GM23338 (cell line): ENCODE measurements at regions not wholly inside any gene's neighbourhood (a gene's known extent, or its start where the extent isn't known, plus 50 kb on each side); places are given as distances from the start of the nearest gene placed in this dataset.

Experiments used
- ATAC-seq: fragments of 200-7000 bp; cut with Tn5 transposase; 3 replicates; pipeline ENCODE4 v1.9.1; 2020
- DNase-seq: peaks from one replicate; pipeline ENCODE4 v3.0.0-alpha.2; 2015; ENCODE audit warnings: low spot score
- H2AFZ ChIP-seq: fragments of 200-600 bp; sonication (generic); 2 replicates; pipeline ENCODE4 v1.8.0; 2016; ENCODE audit warnings: antibody characterized with exemption, mild to moderate bottlenecking, moderate library complexity
- H3F3A ChIP-seq: fragments of 200-600 bp; sonication (generic); replicated peaks from 2 replicates; pipeline ENCODE4 v1.8.0; 2017; ENCODE audit warnings: antibody characterized with exemption, mixed run types, low read depth
- H3K27ac ChIP-seq: fragments of 200-600 bp; sonication (generic); 2 replicates; pipeline ENCODE4 v1.6.1; 2016; ENCODE audit warnings: low read depth
- H3K27me3 ChIP-seq: fragments of 200-600 bp; sonication (generic); 2 replicates; pipeline ENCODE4 v1.8.0; 2016; ENCODE audit warnings: mild to moderate bottlenecking, mixed run types, moderate library complexity; ENCODE audit not compliant: insufficient read depth
- H3K36me3 ChIP-seq: fragments of 200-600 bp; sonication (generic); 2 replicates; pipeline ENCODE4 v1.8.0; 2016; ENCODE audit warnings: mild to moderate bottlenecking; ENCODE audit not compliant: insufficient read depth
- H3K4me1 ChIP-seq: fragments of 200-600 bp; sonication (generic); 2 replicates; pipeline ENCODE4 v1.8.0; 2016; ENCODE audit warnings: mild to moderate bottlenecking, moderate library complexity; ENCODE audit not compliant: insufficient read depth
- H3K4me2 ChIP-seq: fragments of 200-600 bp; sonication (generic); 2 replicates; pipeline ENCODE4 v1.7.1; 2017; ENCODE audit warnings: mixed run types
- H3K4me3 ChIP-seq: fragments of 200-600 bp; sonication (generic); 2 replicates; pipeline ENCODE4 v1.6.1; 2016; ENCODE audit warnings: mixed run types
- H3K79me2 ChIP-seq: fragments of 200-600 bp; sonication (generic); replicated peaks from 2 replicates; pipeline ENCODE4 v1.8.0; 2017; ENCODE audit warnings: mild to moderate bottlenecking; ENCODE audit not compliant: insufficient read depth
- H3K9me2 ChIP-seq: fragments of 200-600 bp; sonication (generic); 2 replicates; pipeline ENCODE4 v1.8.0; 2017; ENCODE audit not compliant: insufficient read depth
- H4K20me1 ChIP-seq: fragments of 200-600 bp; sonication (generic); replicated peaks from 2 replicates; pipeline ENCODE4 v1.8.0; 2017; ENCODE audit warnings: mild to moderate bottlenecking; ENCODE audit not compliant: insufficient read depth
- H3K27ac Mint-ChIP-seq: 2 replicates; pipeline ENCODE4 v1.8.0; 2020; ENCODE audit warnings: inconsistent platforms, mild to moderate bottlenecking, moderate library complexity, mixed read lengths
- H3K27me3 Mint-ChIP-seq: 3 replicates; pipeline ENCODE4 v1.8.0; 2022; ENCODE audit warnings: low read depth, mild to moderate bottlenecking, moderate library complexity, mixed read lengths, inconsistent platforms; ENCODE audit not compliant: insufficient read depth, poor library complexity
- H3K36me3 Mint-ChIP-seq: 3 replicates; pipeline ENCODE4 v1.8.0; 2021; ENCODE audit warnings: low read depth, mild to moderate bottlenecking, inconsistent platforms, moderate library complexity, mixed read lengths
- H3K4me1 Mint-ChIP-seq: 3 replicates; pipeline ENCODE4 v1.8.0; 2020; ENCODE audit warnings: mild to moderate bottlenecking, inconsistent platforms, mixed read lengths
- H3K4me3 Mint-ChIP-seq: 3 replicates; pipeline ENCODE4 v1.8.0; 2021; ENCODE audit warnings: moderate library complexity, mild to moderate bottlenecking, inconsistent platforms, mixed read lengths
- H3K9me3 Mint-ChIP-seq: 3 replicates; pipeline ENCODE4 v1.8.0; 2020; ENCODE audit warnings: moderate library complexity, mild to moderate bottlenecking, inconsistent platforms, mixed read lengths
- CREB1 ChIP-seq: fragments of 250-450 bp; sonication (Bioruptor Pico); IDR thresholded peaks from 2 replicates; pipeline ENCODE4 v1.5.0; 2020; ENCODE audit warnings: low read depth, mild to moderate bottlenecking, moderate library complexity
- CTCF ChIP-seq, 2 experiments: fragments of 200-600 bp in 1 of 2; sonication (generic) in 1 of 2; conservative IDR thresholded peaks; 2 replicates each; pipeline versions ENCODE4 v1.5.1 to v1.6.1; 2016 to 2017; ENCODE audit warnings: antibody characterized with exemption in 2 of 2, low read depth in 2 of 2, mild to moderate bottlenecking in 2 of 2, moderate library complexity in 1 of 2
- ETS1 ChIP-seq: IDR thresholded peaks from 2 replicates; pipeline ENCODE4 v1.6.1; 2016; ENCODE audit warnings: antibody characterized with exemption
- EZH2 ChIP-seq: fragments of 200-600 bp; sonication (generic); IDR thresholded peaks from one replicate; pipeline ENCODE4 v1.8.0; 2017; ENCODE audit warnings: antibody characterized with exemption, mild to moderate bottlenecking, low read depth; ENCODE audit not compliant: unreplicated experiment
- EZH2phosphoT487 ChIP-seq: fragments of 200-600 bp; sonication (generic); IDR thresholded peaks from one replicate; pipeline ENCODE4 v1.8.1; 2018; ENCODE audit warnings: antibody characterized with exemption; ENCODE audit not compliant: unreplicated experiment
- JUNB ChIP-seq: IDR thresholded peaks from one replicate; pipeline ENCODE4 v1.6.1; 2016; ENCODE audit warnings: antibody characterized with exemption; ENCODE audit not compliant: unreplicated experiment
- NANOG ChIP-seq: IDR thresholded peaks from 2 replicates; pipeline ENCODE4 v1.6.1; 2016; ENCODE audit warnings: antibody characterized with exemption, borderline replicate concordance
- POLR2AphosphoS5 ChIP-seq: IDR thresholded peaks from 2 replicates; pipeline ENCODE4 v1.6.1; 2016; ENCODE audit warnings: antibody characterized with exemption, low read depth
- REST ChIP-seq: IDR thresholded peaks from one replicate; pipeline ENCODE4 v1.6.1; 2018; ENCODE audit warnings: antibody characterized with exemption; ENCODE audit not compliant: unreplicated experiment
- STAT1 ChIP-seq: IDR thresholded peaks from one replicate; pipeline ENCODE4 v1.6.1; 2016; ENCODE audit warnings: antibody characterized with exemption; ENCODE audit not compliant: unreplicated experiment
- ZNF114 ChIP-seq: fragments of 250-450 bp; sonication (Bioruptor Pico); IDR thresholded peaks from 2 replicates; pipeline ENCODE4 v1.5.0; 2020; ENCODE audit warnings: mild to moderate bottlenecking, moderate library complexity
- ZNF331 ChIP-seq: fragments of 250-450 bp; sonication (Bioruptor Pico); IDR thresholded peaks from 2 replicates; pipeline ENCODE4 v1.5.0; 2020; ENCODE audit warnings: low read depth, mild to moderate bottlenecking, moderate library complexity
- ZNF462 ChIP-seq: fragments of 250-450 bp; sonication (Bioruptor Pico); IDR thresholded peaks from 2 replicates; pipeline ENCODE4 v1.5.0; 2020; ENCODE audit warnings: mild to moderate bottlenecking, moderate library complexity

GRCh38 chr5:124951661-124952060 is 205.2 kb upstream of the ZNF608 start:
- peaks cover 3% of the 10 kb centered on the region; the same call in 1 of the 2 replicates for H3K9me2 ChIP-seq
- no peaks in the 10 kb centered on the region for H3K36me3 Mint-ChIP-seq
- H3K4me3 Mint-ChIP-seq = no peak overlapping the region
- H3K36me3 ChIP-seq = no peaks in the 10 kb centered on the region
- no peak overlapping the region for H3K27ac ChIP-seq
- H3K4me1 ChIP-seq = peaks cover 18% of the 10 kb centered on the region
- no peak overlapping the region for H3K27ac Mint-ChIP-seq
- TF ChIP-seq POLR2AphosphoS5 = no peak
- TF ChIP-seq CTCF (conservative IDR thresholded peaks at IDR 0.05; ENCODE audit: low read depth in 2 of 2) = no peak
- TF ChIP-seq ZNF462 = no peak
- no peak for TF ChIP-seq STAT1
- TF ChIP-seq ETS1 = no peak
- TF ChIP-seq JUNB = no peak
- no peak for TF ChIP-seq EZH2
- no peak for TF ChIP-seq ZNF331 (CRISPR knock-in tag)
- no peak for TF ChIP-seq REST
- no peak for TF ChIP-seq NANOG
- no peak for TF ChIP-seq EZH2phosphoT487
- no peak for TF ChIP-seq ZNF114 (CRISPR knock-in tag)
- TF ChIP-seq CREB1 (CRISPR knock-in tag) = no peak
- H3K79me2 ChIP-seq = no peaks in the 10 kb centered on the region
- H3K4me1 Mint-ChIP-seq = peaks cover 11% of the 10 kb centered on the region
- H3K4me3 ChIP-seq = no peak overlapping the region
- no peak for DNase-seq
- no peaks in the 10 kb centered on the region for H3K27me3 ChIP-seq
- no peaks in the 10 kb centered on the region for H3K9me3 Mint-ChIP-seq
- no peaks in the 10 kb centered on the region for H4K20me1 ChIP-seq
- H3K4me2 ChIP-seq = no peak overlapping the region
- H3K27me3 Mint-ChIP-seq = no peaks in the 10 kb centered on the region
- no peaks in the 10 kb centered on the region for H3F3A ChIP-seq
- no peak for ATAC-seq
- peak overlapping the region; percentile 81; the same call in 1 of the 2 replicates for H2AFZ ChIP-seq
